Adrenal gland (tissue), 5 donors: ENCODE measurements at regions not wholly inside any gene's neighbourhood (a gene's known extent, or its start where the extent isn't known, plus 50 kb on each side); places are given as distances from the start of the nearest gene placed in this dataset.

Experiments used
- CTCF ChIP-seq, 6 experiments: fragments of 450-650 bp in 4 of 6; fragments of 200-600 bp in 2 of 6; sonication (generic) in 1 of 6; IDR thresholded peaks; 1 replicate in 5 of 6; 2 replicates in 1 of 6; pipeline versions ENCODE4 v1.5.1 to v1.8.0; 2016 to 2021; ENCODE audit warnings: antibody characterized with exemption in 6 of 6, mild to moderate bottlenecking in 2 of 6, moderate library complexity in 1 of 6
- POLR2A ChIP-seq, 2 donors: fragments of 450-650 bp; IDR thresholded peaks; one replicate each; pipeline ENCODE4 v1.6.1; 2017; ENCODE audit warnings: antibody characterized with exemption in 2 of 2, mild to moderate bottlenecking in 2 of 2, moderate library complexity in 1 of 2
- donor health status: DM: no; HTN: no; CAD: no.

GRCh38 chr1:55632906-55633305, 417.7 kb upstream of the USP24 start:
- no peak for TF ChIP-seq CTCF (IDR thresholded peaks at IDR 0.05)
- no peak for TF ChIP-seq POLR2A (IDR thresholded peaks at IDR 0.05)
